Activated T-helper 1 cell treated with anti-CD3 and anti-CD28 coated beads, Interleukin-12 subunit alpha, Interleukin-12 subunit beta, Interleukin-2, Interleukin-4 antibody, amounts not matched to agents 30 ng/mL and 10 ng/mL and 1 ng/mL, durations not matched to agents 14 hours and 24 hours and 36 hours (primary cell): ENCODE measurements at regions not wholly inside any gene's neighbourhood (a gene's known extent, or its start where the extent isn't known, plus 50 kb on each side); places are given as distances from the start of the nearest gene placed in this dataset.

ENCODE experiments used
- DNase-seq: peaks from one replicate; pipeline ENCODE4 v3.0.0; 2021; ENCODE audit warnings: low spot score
- H3K27ac Mint-ChIP-seq: one replicate; pipeline ENCODE4 v1.8.0; 2021; ENCODE audit warnings: mild to moderate bottlenecking, mixed read lengths
- H3K27me3 Mint-ChIP-seq: one replicate; pipeline ENCODE4 v1.8.0; 2022; ENCODE audit warnings: mild to moderate bottlenecking, moderate library complexity, mixed read lengths; ENCODE audit not compliant: insufficient read depth
- H3K36me3 Mint-ChIP-seq: one replicate; pipeline ENCODE4 v1.8.0; 2021; ENCODE audit warnings: low read depth, mixed read lengths
- H3K4me1 Mint-ChIP-seq: one replicate; pipeline ENCODE4 v1.8.0; 2021; ENCODE audit warnings: low read depth, mixed read lengths
- H3K4me3 Mint-ChIP-seq: one replicate; pipeline ENCODE4 v1.8.0; 2021; ENCODE audit warnings: mild to moderate bottlenecking, moderate library complexity, mixed read lengths
- H3K9me3 Mint-ChIP-seq: one replicate; pipeline ENCODE4 v1.8.0; 2021; ENCODE audit warnings: mixed read lengths
- intact Hi-C: fragments of 100-400 bp; cut with micrococcal nuclease; formaldehyde crosslinking; loops from one replicate; pipeline ENCODE4 v1.15.1; 2024

DNA sequence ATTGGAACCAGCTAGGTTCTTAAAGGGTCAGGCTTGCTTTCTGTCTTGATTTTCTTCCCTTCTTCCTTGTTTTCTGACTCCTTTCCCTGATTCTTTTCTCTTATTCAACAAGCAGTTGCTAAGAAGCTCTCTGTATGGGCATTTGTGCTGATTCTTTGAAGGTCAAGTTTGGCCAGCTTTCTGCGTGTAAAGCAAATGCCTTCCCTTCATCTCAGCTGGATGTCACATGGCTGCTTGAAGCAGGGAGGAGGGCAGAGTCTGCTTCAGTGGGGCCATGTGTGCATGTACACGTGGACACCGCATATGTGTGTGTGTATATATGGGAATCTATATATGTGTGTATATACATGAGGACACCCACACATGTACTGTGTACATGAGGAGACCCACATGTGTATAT is 139.9 kb upstream of the ATP6AP2 start:
- Mint-ChIP-seq H3K4me3 (no peak overlapping the region), H3K9me3 (no peaks in the 10 kb centered on the region), H3K27me3 (peaks cover 2% of the 10 kb centered on the region), H3K36me3 (no peaks in the 10 kb centered on the region), H3K4me1 (peaks cover 7% of the 10 kb centered on the region), H3K27ac (no peak overlapping the region)
- intact Hi-C loops = no loop called here
- no peak for DNase-seq

GRCh38 chrX:40439625-40440532 is 140.9 kb upstream of the ATP6AP2 start:
- no peak overlapping the region for H3K4me3 Mint-ChIP-seq
- H3K27ac Mint-ChIP-seq = no peak overlapping the region
- intact Hi-C loops = no loop called here
- no peak for DNase-seq
- peaks cover 5% of the 10 kb centered on the region for H3K27me3 Mint-ChIP-seq
- peaks cover 7% of the 10 kb centered on the region for H3K4me1 Mint-ChIP-seq
- H3K9me3 Mint-ChIP-seq = no peaks in the 10 kb centered on the region
- no peaks in the 10 kb centered on the region for H3K36me3 Mint-ChIP-seq

DNA sequence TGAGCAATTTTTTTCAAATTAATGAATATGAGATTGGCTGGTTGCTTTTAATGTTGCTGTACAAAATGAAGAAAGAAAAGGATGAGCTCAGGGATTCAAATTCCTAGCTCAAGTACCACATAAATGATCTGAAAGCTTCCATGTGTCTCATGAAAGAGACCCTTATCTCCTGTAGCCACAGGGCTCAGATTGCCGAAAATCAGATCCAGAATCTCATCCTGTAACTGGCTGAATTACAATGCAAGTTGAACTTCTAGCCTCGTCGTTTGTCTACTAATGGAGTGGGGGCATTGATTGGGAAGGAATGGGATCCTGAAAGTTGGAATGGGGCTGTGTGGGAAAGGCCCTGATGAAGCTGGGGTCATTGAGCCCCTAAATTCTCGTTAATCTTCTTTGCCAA is 143.4 kb upstream of the ATP6AP2 start:
- DNase-seq = no peak
- Mint-ChIP-seq H3K27ac (no peak overlapping the region), H3K27me3 (peaks cover 5% of the 10 kb centered on the region), H3K9me3 (no peaks in the 10 kb centered on the region), H3K4me1 (peaks cover 7% of the 10 kb centered on the region), H3K4me3 (no peak overlapping the region), H3K36me3 (no peaks in the 10 kb centered on the region)
- intact Hi-C loops = no loop called here

DNA sequence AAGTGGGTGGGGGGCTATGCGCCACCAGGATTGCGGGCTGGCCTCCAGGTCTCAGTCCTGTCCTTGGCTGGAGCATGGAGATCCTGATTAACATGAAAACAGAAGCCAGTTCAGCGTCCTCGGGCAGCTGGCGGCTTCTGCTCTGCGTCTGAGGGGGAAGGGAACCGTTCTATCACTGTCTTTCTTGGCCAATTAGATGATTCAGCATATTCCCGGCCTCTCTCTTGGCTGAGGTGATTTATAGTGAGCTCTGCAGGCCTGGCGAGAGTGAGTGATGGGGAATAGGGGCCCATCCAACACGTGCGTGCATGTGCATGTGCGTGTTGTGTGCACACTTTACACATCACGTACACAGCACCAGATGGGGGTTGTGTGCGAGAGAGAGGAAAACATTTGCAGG is 145.8 kb upstream of the ATP6AP2 start:
- Mint-ChIP-seq H3K36me3 (no peaks in the 10 kb centered on the region), H3K27me3 (peaks cover 2% of the 10 kb centered on the region), H3K4me3 (no peak overlapping the region), H3K4me1 (peaks cover 7% of the 10 kb centered on the region), H3K27ac (no peak overlapping the region), H3K9me3 (no peaks in the 10 kb centered on the region)
- intact Hi-C loops = no loop called here
- no peak for DNase-seq

DNA sequence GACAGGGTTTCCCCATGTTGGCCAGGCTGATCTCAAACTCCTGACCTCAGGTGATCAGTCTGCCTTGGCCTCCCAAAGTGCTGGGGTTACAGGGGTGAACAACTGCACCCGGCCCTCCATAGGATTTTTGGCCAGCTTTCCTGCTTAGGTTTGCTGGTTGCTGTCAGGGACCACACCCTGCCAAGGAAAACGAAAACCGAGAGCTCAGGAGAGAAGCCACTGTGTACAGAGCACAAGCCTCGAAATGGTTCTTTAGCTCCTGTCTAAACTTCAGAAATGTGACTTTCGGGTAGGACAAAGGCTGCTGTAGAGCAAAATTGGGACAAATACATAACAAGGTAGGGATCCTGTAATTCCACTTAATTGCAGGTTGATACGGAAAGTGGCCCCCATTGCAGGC is 146.3 kb upstream of the ATP6AP2 start:
- peaks cover 2% of the 10 kb centered on the region for H3K27me3 Mint-ChIP-seq
- H3K27ac Mint-ChIP-seq = no peak overlapping the region

DNA sequence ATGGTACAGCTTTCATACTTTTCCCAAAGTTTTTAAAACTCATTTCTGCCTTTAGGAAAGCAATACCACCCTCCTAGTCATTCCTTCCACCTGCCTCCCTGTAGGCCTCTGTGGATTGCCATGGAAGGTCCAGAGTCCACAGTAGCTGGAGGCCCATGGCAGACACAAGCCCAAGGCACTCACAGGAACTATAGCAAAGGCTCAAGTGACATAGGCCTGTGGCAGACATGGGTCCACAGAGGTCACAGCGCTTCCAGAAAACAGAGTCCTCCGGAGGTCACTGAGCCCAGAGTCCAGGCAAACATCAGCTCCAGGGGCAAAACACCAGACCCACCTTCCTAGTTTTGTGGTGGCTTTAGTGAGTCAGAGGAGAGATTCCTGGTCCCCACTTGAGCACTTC is 147.6 kb upstream of the ATP6AP2 start:
- DNase-seq = no peak
- H3K27me3 Mint-ChIP-seq = peaks cover 2% of the 10 kb centered on the region
- intact Hi-C loops = no loop called here
- H3K27ac Mint-ChIP-seq = no peak overlapping the region
- H3K36me3 Mint-ChIP-seq = no peaks in the 10 kb centered on the region
- no peaks in the 10 kb centered on the region for H3K4me1 Mint-ChIP-seq
- H3K4me3 Mint-ChIP-seq = no peak overlapping the region
- peaks cover 3% of the 10 kb centered on the region for H3K9me3 Mint-ChIP-seq

More for the DNA sequence above, 146.3 kb upstream of the ATP6AP2 start:
- DNase-seq = no peak
- Mint-ChIP-seq H3K36me3 (no peaks in the 10 kb centered on the region), H3K9me3 (no peaks in the 10 kb centered on the region), H3K4me1 (peaks cover 3% of the 10 kb centered on the region), H3K4me3 (no peak overlapping the region)
- intact Hi-C loops = no loop called here

DNA sequence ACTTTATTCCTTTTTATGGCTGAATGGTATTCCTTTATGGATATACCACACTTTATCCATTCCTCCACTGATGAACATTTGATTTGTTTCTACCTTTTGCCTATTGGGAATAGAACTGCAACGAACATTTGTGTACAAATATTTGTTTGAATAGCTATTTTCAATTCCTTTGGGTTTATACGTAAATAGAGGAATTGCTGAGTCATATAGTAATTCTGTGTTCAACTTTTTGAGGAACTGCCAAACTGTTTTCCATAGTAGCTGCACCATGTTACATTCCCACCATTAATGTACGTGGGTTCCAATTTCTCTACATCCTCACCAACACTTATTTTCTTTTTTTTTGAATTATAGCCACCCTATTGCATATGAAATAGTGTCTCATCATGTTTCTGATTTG is 156.5 kb upstream of the ATP6AP2 start:
- no peaks in the 10 kb centered on the region for H3K27me3 Mint-ChIP-seq
- intact Hi-C loops = no loop called here
- no peak overlapping the region for H3K4me3 Mint-ChIP-seq
- no peak for DNase-seq
- no peaks in the 10 kb centered on the region for H3K36me3 Mint-ChIP-seq
- H3K9me3 Mint-ChIP-seq = peaks cover 8% of the 10 kb centered on the region
- no peak overlapping the region for H3K27ac Mint-ChIP-seq
- H3K4me1 Mint-ChIP-seq = peaks cover 11% of the 10 kb centered on the region

GRCh38 chrX:40423299-40423698 is 157.5 kb upstream of the ATP6AP2 start:
- intact Hi-C loops = no loop called here
- Mint-ChIP-seq H3K4me1 (peaks cover 11% of the 10 kb centered on the region), H3K4me3 (no peak overlapping the region), H3K36me3 (no peaks in the 10 kb centered on the region), H3K9me3 (peaks cover 5% of the 10 kb centered on the region), H3K27me3 (no peaks in the 10 kb centered on the region), H3K27ac (no peak overlapping the region)
- no peak for DNase-seq

DNA sequence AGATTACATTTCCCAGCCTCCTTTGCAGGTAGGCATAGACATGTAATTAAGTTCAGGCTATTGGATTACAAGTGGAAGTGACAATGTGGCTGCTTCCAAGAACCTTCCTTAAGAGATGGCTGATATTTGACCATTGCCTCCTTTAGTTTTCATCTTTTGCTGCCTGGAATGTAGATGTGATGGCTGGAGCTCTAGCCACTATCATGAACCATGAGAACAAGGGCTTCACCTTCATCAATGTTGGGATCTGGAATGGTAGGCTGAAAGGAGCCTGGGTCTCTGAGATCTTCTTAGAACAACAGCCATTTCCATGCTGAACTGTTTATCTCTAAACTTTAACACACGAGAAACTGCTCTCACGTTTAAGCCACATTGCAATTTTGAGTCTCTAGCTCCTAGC is 158.7 kb upstream of the ATP6AP2 start:
- intact Hi-C loops = no loop called here
- peaks cover 11% of the 10 kb centered on the region for H3K4me1 Mint-ChIP-seq

DNA sequence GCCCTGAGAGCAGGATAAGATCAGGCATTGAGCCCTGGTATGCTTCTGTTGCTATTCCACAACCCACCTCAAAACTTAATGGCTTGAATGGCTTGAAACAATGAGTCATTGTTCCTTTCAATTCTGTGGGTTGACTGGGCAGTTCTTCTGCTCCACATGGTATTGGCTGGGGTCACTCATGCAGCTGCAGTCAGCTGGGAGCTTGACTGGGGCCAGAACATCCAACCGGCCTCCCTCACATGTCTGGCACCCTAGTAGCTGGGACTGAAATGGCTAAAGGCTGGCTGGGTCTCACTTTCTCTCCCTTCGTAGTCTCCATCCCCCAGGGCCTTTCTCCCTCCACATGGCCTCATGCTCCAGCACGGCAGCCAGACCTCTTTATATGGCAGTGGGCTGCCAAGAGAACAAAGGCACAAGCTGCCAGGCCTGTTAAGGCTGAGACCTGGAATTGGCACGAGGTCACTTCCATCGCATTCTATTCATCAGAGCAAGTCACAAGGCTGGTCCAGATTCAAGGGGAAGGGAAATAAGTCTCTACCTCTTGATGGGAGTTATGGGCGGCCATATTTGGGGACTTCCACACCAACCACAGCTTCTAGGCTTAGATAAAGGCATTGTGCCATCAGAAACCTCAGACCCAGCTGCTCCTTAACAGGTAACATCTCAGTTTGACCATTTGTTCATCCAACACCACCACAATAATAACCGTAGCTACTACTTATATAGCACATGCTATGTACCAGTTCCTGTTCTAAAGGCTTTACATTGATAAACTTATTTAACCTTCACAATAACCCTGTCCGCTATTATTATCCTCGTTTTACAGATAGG is 159.7 kb upstream of the ATP6AP2 start:
- intact Hi-C loops = no loop called here
- Mint-ChIP-seq H3K9me3 (peaks cover 5% of the 10 kb centered on the region), H3K27ac (no peak overlapping the region), H3K27me3 (peaks cover 2% of the 10 kb centered on the region), H3K4me1 (peaks cover 11% of the 10 kb centered on the region), H3K36me3 (no peaks in the 10 kb centered on the region), H3K4me3 (no peak overlapping the region)
- DNase-seq = no peak

More for the DNA sequence above, 158.7 kb upstream of the ATP6AP2 start:
- Mint-ChIP-seq H3K9me3 (peaks cover 5% of the 10 kb centered on the region), H3K27ac (no peak overlapping the region), H3K4me3 (no peak overlapping the region), H3K36me3 (no peaks in the 10 kb centered on the region), H3K27me3 (peaks cover 2% of the 10 kb centered on the region)
- DNase-seq = no peak

- peak; percentile 13 for DNase-seq
- Mint-ChIP-seq H3K36me3 (no peaks in the 10 kb centered on the region), H3K27ac (no peak overlapping the region), H3K4me3 (no peak overlapping the region), H3K4me1 (peaks cover 11% of the 10 kb centered on the region), H3K9me3 (no peaks in the 10 kb centered on the region), H3K27me3 (peaks cover 4% of the 10 kb centered on the region)
- intact Hi-C loops = no loop called here
Measured at GRCh38 chrX:40418813-40419195, 162.0 kb upstream of the ATP6AP2 start.

DNA sequence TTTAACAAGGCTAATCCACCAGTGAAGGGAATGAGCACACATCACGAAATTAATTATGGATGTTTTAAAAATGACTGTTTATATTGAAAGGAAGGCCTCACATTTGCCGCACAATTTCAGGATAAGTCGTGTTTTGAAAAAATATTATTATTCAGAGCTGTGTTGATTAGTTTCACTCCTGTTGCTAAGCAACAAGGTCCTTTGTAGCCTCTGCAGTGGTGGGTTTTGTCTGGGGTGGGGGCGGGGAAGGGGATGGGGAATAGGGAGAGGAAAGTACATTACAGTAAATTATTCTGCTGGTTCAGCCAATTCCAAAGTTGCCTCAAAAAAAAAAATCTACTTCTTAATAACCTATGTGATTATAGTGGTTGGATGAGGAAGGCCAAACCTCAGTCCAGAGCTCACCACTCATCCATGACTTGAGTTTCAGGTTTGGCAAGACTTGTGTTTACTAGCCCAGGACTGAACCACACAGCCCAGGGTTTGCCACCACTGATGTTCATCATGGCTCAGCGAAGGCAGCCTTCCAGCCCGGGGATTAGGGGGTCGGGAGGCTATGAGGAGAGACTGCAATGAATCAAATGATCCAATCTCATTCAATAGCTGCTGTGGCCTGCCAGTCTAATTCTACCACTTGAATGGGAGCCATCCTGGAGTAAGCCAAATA is 162.5 kb upstream of the ATP6AP2 start:
- no peaks in the 10 kb centered on the region for H3K9me3 Mint-ChIP-seq
- intact Hi-C loops = no loop called here
- no peak overlapping the region for H3K27ac Mint-ChIP-seq
- H3K4me3 Mint-ChIP-seq = no peak overlapping the region
- H3K36me3 Mint-ChIP-seq = no peaks in the 10 kb centered on the region
- DNase-seq = no peak
- peaks cover 8% of the 10 kb centered on the region for H3K4me1 Mint-ChIP-seq
- H3K27me3 Mint-ChIP-seq = peaks cover 7% of the 10 kb centered on the region

- Mint-ChIP-seq H3K27me3 (peaks cover 7% of the 10 kb centered on the region), H3K36me3 (no peaks in the 10 kb centered on the region), H3K4me3 (no peak overlapping the region), H3K27ac (no peak overlapping the region), H3K4me1 (no peaks in the 10 kb centered on the region), H3K9me3 (no peaks in the 10 kb centered on the region)
- intact Hi-C loops = no loop called here
- no peak for DNase-seq
Measured at GRCh38 chrX:40415675-40416074, 165.1 kb upstream of the ATP6AP2 start.
